Neural crest cell (in vitro differentiated cells): ENCODE measurements at regions not wholly inside any gene's neighbourhood (a gene's known extent, or its start where the extent isn't known, plus 50 kb on each side); places are given as distances from the start of the nearest gene placed in this dataset.
A peak's percentile ranks its signal among the peaks of the same experiment; 100 is the strongest.

Experiments
- DNase-seq: peaks from one replicate; pipeline ENCODE4 v3.0.0; 2021; ENCODE audit warnings: low read depth, mixed read lengths, low spot score
- H3K27ac Mint-ChIP-seq: one replicate; pipeline ENCODE4 v1.8.0; 2021; ENCODE audit warnings: mild to moderate bottlenecking, mixed read lengths; ENCODE audit not compliant: unreplicated experiment
- H3K27me3 Mint-ChIP-seq: 2 replicates; pipeline ENCODE4 v1.8.0; 2021; ENCODE audit warnings: low read depth, mild to moderate bottlenecking, mixed read lengths
- H3K36me3 Mint-ChIP-seq: 2 replicates; pipeline ENCODE4 v1.8.0; 2021; ENCODE audit warnings: low read depth, mild to moderate bottlenecking, mixed read lengths
- H3K4me1 Mint-ChIP-seq: 2 replicates; pipeline ENCODE4 v1.8.0; 2021; ENCODE audit warnings: mixed read lengths
- H3K4me3 Mint-ChIP-seq: one replicate; pipeline ENCODE4 v1.8.0; 2021; ENCODE audit warnings: mild to moderate bottlenecking, mixed read lengths
- H3K9me3 Mint-ChIP-seq: 2 replicates; pipeline ENCODE4 v1.8.0; 2021; ENCODE audit warnings: mixed read lengths
- TF ChIP-seq, protein P1 (sequence below): fragments of 200-600 bp; sonication (generic); conservative IDR thresholded peaks from 2 replicates; pipeline ENCODE4 v1.5.0; 2021; ENCODE audit warnings: antibody characterized with exemption, mild to moderate bottlenecking

DNA sequence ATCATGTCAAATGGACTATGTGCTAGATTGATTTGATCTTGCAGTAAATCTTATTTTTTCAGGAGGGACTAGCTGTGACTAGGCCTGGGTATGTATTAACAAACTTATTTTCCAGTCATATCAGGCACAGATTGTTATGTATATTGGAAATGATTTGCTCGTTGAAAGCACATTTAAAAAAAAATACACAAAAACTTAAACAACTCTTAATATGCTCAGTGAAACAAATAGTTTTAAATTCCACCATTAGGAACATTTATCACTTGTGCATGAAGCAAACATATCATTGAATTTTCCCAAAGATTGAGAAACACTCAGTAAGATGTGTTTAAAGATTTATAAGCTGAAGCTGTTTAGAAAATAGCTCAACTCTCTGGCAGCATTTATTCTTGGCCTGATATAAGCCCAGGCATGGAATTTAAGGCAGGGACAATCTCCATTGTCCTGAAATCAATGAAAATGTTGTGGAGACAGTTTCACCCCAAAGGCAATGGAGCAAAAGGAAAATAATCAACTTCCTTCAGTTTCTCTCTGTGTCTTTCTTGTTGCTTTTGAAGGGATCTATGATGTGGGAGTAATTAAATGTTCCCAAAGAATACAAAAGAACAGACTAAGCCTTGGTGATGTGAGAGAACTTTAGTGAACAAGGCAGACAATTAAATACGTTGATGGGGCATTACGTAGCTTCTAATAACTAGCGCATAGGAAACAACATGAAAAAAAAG is 250.3 kb downstream of the GPR37 start:
- peaks cover 36% of the 10 kb centered on the region for H3K4me1 Mint-ChIP-seq
- TF ChIP-seq, protein P1, sequence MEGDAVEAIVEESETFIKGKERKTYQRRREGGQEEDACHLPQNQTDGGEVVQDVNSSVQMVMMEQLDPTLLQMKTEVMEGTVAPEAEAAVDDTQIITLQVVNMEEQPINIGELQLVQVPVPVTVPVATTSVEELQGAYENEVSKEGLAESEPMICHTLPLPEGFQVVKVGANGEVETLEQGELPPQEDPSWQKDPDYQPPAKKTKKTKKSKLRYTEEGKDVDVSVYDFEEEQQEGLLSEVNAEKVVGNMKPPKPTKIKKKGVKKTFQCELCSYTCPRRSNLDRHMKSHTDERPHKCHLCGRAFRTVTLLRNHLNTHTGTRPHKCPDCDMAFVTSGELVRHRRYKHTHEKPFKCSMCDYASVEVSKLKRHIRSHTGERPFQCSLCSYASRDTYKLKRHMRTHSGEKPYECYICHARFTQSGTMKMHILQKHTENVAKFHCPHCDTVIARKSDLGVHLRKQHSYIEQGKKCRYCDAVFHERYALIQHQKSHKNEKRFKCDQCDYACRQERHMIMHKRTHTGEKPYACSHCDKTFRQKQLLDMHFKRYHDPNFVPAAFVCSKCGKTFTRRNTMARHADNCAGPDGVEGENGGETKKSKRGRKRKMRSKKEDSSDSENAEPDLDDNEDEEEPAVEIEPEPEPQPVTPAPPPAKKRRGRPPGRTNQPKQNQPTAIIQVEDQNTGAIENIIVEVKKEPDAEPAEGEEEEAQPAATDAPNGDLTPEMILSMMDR: no peak
- peak overlapping the region; percentile 39 for H3K27ac Mint-ChIP-seq
- no peaks in the 10 kb centered on the region for H3K27me3 Mint-ChIP-seq
- no peak overlapping the region for H3K4me3 Mint-ChIP-seq
- DNase-seq: no peak
- peaks cover 9% of the 10 kb centered on the region for H3K9me3 Mint-ChIP-seq
- peaks cover 2% of the 10 kb centered on the region for H3K36me3 Mint-ChIP-seq

DNA sequence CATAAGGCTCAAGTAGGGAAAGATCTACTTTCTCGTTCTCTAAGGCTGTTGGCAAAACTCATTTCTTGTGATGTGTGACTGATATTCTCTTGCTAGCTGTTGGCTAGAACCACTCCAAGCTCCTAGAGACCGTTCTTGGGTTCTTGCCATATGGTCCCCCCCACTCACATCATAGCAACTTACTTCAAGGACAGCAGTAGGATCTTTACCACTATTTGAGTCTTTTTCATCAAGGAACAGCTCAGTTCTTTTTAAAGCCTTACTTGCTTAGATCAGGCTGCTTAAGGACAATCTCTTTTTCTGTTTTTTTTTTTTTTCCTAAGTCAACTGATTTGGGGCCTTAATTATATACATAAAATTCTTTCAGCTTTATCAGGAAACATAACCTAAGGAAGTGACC is 251.1 kb downstream of the GPR37 start:
- Mint-ChIP-seq H3K27me3 (no peaks in the 10 kb centered on the region), H3K4me3 (no peak overlapping the region), H3K36me3 (peaks cover 2% of the 10 kb centered on the region), H3K9me3 (peaks cover 9% of the 10 kb centered on the region), H3K27ac (no peak overlapping the region), H3K4me1 (peaks cover 36% of the 10 kb centered on the region)
- TF ChIP-seq, protein P1: no peak
- DNase-seq: no peak

DNA sequence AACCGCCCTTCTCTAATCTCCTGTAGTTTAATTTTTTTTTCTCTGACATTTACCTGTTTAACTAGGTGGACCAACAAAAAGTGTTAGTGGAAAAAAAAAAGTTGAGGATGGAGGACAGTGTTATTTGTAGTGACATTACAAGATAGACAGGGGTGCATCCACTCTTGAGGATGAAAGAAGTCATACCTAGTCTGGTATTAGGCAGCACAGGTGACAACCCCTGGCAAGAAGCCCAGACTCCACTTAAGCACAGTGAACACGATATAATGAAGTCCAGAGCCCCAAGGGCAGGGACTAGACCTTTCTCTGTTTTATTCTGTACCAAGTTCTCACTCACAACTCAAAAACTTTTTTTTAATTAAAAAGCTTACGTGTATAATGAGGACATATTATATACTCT is 268.4 kb downstream of the GPR37 start:
- H3K36me3 Mint-ChIP-seq: no peaks in the 10 kb centered on the region

DNA sequence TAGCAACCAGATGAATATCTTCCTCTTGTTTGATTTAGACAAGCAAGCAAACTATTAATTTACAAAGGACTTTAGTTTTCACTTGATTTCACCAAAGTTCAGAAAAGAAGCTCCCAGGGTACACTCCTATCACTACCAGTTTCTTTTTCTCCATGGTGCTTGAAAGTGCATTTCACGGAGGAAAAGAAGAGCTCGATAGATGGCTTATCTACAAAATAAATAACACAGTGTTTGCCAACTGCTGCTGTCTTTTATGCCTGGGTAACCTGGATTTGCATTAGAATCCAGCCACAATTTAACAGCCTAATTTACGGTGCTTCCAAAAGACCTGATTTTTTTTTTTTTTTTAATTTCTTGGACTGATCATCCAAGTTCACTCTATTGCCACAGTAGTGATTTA is 275.7 kb downstream of the GPR37 start:
- Mint-ChIP-seq H3K36me3 (no peaks in the 10 kb centered on the region), H3K27ac (no peak overlapping the region), H3K4me3 (no peak overlapping the region), H3K27me3 (no peaks in the 10 kb centered on the region), H3K4me1 (no peaks in the 10 kb centered on the region), H3K9me3 (peaks cover 5% of the 10 kb centered on the region)
- DNase-seq: no peak
- TF ChIP-seq, protein P1: no peak

More for the DNA sequence above, 268.4 kb downstream of the GPR37 start:
- peaks cover 3% of the 10 kb centered on the region for H3K9me3 Mint-ChIP-seq
- no peak overlapping the region for H3K4me3 Mint-ChIP-seq
- H3K27me3 Mint-ChIP-seq: no peaks in the 10 kb centered on the region
- DNase-seq: no peak
- H3K4me1 Mint-ChIP-seq: no peaks in the 10 kb centered on the region
- TF ChIP-seq, protein P1: no peak
- no peak overlapping the region for H3K27ac Mint-ChIP-seq

DNA sequence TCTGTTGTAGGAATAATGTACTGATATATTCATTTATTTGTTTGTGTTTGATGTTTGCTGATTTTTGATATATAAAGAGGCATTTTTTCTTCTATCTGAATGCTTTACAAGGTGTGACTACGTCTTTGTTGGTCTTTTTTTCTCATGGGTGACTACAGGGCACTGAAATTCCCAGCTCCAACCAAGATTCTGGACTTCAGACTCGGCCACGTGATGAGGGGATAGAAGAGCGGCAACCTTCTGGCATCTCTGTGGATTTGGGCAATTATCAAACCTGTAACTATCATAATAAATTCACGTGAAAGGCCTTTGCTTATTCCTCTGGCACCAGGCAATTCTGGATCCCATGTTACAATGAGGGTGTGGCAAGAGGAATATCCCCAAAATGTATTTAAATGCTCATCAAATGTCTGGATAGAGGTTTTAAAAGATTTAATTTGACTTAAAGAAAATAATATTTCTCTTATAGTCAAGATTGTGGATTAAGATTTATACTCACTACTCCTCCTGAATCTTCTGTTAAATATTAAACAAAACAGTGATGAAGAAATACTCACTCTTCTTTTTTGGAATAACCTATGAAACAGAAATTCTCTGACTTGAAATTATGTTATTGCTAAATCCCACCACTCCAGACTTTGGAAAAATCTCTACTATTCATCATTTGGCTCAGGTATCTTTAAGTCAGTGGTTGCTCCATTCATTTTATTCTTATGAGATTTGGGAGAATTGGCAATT is 276.3 kb downstream of the GPR37 start:
- Mint-ChIP-seq H3K36me3 (no peaks in the 10 kb centered on the region), H3K4me1 (no peaks in the 10 kb centered on the region), H3K27ac (no peak overlapping the region), H3K4me3 (no peak overlapping the region), H3K9me3 (peaks cover 5% of the 10 kb centered on the region), H3K27me3 (no peaks in the 10 kb centered on the region)
- TF ChIP-seq, protein P1: no peak
- no peak for DNase-seq
